GM12864 (cell line): ENCODE measurements at regions not wholly inside any gene's neighbourhood (a gene's known extent, or its start where the extent isn't known, plus 50 kb on each side); places are given as distances from the start of the nearest gene placed in this dataset.

Experiments
- DNase-seq: peaks from one replicate; pipeline ENCODE4 v3.0.0-alpha.2; 2011; ENCODE audit warnings: low read depth
- H3K4me3 ChIP-seq: 2 replicates; pipeline ENCODE4 v1.5.1; 2011; ENCODE audit warnings: mild to moderate bottlenecking, low read depth, low read length, control low read depth
- CTCF ChIP-seq: IDR thresholded peaks from 2 replicates; pipeline ENCODE4 v1.5.1; 2011; ENCODE audit warnings: low read depth, mild to moderate bottlenecking, moderate library complexity, low read length, control low read depth, inconsistent platforms; ENCODE audit errors: missing control alignments

- DNase-seq: no peak
- no peak for TF ChIP-seq CTCF
- no peak overlapping the region for H3K4me3 ChIP-seq
These were observed 1290.4 kb upstream of the PCDH20 start for GRCh38 chr13:62706048-62706447.

GRCh38 chr13:62704875-62705274, 1289.2 kb upstream of the PCDH20 start:
- DNase-seq: no peak
- no peak for TF ChIP-seq CTCF
- H3K4me3 ChIP-seq: no peak overlapping the region

GRCh38 chr13:62702502-62702901, 1286.9 kb upstream of the PCDH20 start:
- TF ChIP-seq CTCF: no peak
- H3K4me3 ChIP-seq: no peak overlapping the region
- DNase-seq: no peak

- H3K4me3 ChIP-seq: no peak overlapping the region
- DNase-seq: no peak
- no peak for TF ChIP-seq CTCF
These were observed 1282.1 kb upstream of the PCDH20 start for GRCh38 chr13:62697701-62698100.

GRCh38 chr13:62696490-62696889, 1280.8 kb upstream of the PCDH20 start:
- no peak for DNase-seq
- no peak overlapping the region for H3K4me3 ChIP-seq
- no peak for TF ChIP-seq CTCF

- TF ChIP-seq CTCF: no peak
- no peak overlapping the region for H3K4me3 ChIP-seq
- no peak for DNase-seq
These were observed 1272.1 kb upstream of the PCDH20 start for GRCh38 chr13:62687732-62688131.

GRCh38 chr13:62684359-62684758, 1268.7 kb upstream of the PCDH20 start:
- no peak for DNase-seq
- H3K4me3 ChIP-seq: no peak overlapping the region
- no peak for TF ChIP-seq CTCF
